Vagina (tissue), 2 donors: ENCODE measurements at regions not wholly inside any gene's neighbourhood (a gene's known extent, or its start where the extent isn't known, plus 50 kb on each side); places are given as distances from the start of the nearest gene placed in this dataset.

Experiments
- DNase-seq, 2 donors: peaks; one replicate each; pipeline ENCODE4 v3.0.0-alpha.2; 2017; ENCODE audit errors: extremely low spot score in 2 of 2
- H3K27ac ChIP-seq: fragments of 200-600 bp; sonication (generic); one replicate; pipeline ENCODE4 v1.5.1; 2019
- H3K27me3 ChIP-seq: fragments of 200-600 bp; sonication (generic); one replicate; pipeline ENCODE4 v1.5.1; 2019
- H3K36me3 ChIP-seq, 2 donors: fragments of 200-600 bp; sonication (generic); one replicate each; pipeline ENCODE4 v1.5.1; 2017 to 2019
- H3K4me1 ChIP-seq: fragments of 200-600 bp; sonication (generic); one replicate; pipeline ENCODE4 v1.5.1; 2019
- H3K4me3 ChIP-seq, 2 donors: fragments of 200-600 bp; sonication (generic); 1 replicate in 1 of 2; 2 replicates in 1 of 2; pipeline ENCODE4 v1.5.1; 2016 to 2019
- H3K9me3 ChIP-seq: fragments of 200-600 bp; sonication (generic); one replicate; pipeline ENCODE4 v1.5.1; 2019
- POLR2A ChIP-seq, 2 donors: fragments of 450-650 bp; IDR thresholded peaks; one replicate each; pipeline ENCODE4 v1.6.1; 2017; ENCODE audit warnings: antibody characterized with exemption in 2 of 2, mild to moderate bottlenecking in 2 of 2, moderate library complexity in 2 of 2
- POLR2AphosphoS5 ChIP-seq, 2 donors: sonication (generic); formaldehyde crosslinking; IDR thresholded peaks; one replicate each; pipeline ENCODE4 v1.9.0; 2017; ENCODE audit warnings: antibody characterized with exemption in 2 of 2, mild to moderate bottlenecking in 2 of 2, low read depth in 1 of 2; ENCODE audit not compliant: insufficient read depth in 1 of 2
- intact Hi-C: fragments of 100-400 bp; cut with DNase I; formaldehyde crosslinking; loops from one replicate; pipeline ENCODE4 v1.15.1; 2023
- TF ChIP-seq, protein P1 (sequence below), 3 experiments: fragments of 450-650 bp in 2 of 3; fragments of 200-600 bp in 1 of 3; sonication (generic) in 1 of 3; IDR thresholded peaks; one replicate each; pipeline ENCODE4 v1.5.1; 2017 to 2019; ENCODE audit warnings: antibody characterized with exemption in 3 of 3, mild to moderate bottlenecking in 2 of 3, moderate library complexity in 2 of 3

DNA sequence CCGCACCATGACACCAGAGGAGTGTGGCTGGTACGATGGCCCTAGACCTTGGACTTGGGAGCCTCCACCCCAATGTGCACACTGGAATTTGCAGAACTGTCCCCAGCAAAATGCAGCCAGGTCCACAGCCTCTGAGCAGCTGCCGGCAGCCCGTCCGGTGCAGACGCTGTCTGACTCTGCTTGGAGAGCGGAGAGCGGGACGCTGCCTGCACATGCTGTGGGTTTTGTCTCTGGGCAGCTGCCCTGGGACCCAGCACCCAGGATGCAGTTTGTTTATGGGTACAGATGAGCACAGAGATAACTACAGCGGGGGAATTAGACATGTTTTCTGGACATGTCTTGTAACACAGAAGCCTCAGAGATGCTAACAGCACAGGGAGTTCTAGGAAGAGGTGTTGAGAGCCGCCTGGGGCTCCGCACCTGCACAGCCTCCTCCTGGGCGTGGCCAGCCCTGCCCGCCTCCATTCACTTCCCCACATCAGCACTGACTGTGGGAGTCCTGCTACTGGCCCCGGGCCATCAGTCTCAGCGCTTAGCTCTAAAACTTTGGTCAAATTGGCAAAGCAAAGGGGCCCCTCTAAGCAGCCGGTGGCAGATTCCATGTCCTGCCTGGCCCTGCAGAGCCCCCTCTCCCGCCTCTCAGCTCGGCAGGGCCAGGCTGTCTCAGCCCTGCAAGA, 159.6 kb downstream of the IRX2 start:
- no peaks in the 10 kb centered on the region for H3K36me3 ChIP-seq
- no peak overlapping the region for H3K4me3 ChIP-seq
- H3K9me3 ChIP-seq: no peaks in the 10 kb centered on the region
- no peaks in the 10 kb centered on the region for H3K4me1 ChIP-seq
- no peak for DNase-seq
- H3K27ac ChIP-seq: no peak overlapping the region
- intact Hi-C loops: no loop called here
- TF ChIP-seq, protein P1, sequence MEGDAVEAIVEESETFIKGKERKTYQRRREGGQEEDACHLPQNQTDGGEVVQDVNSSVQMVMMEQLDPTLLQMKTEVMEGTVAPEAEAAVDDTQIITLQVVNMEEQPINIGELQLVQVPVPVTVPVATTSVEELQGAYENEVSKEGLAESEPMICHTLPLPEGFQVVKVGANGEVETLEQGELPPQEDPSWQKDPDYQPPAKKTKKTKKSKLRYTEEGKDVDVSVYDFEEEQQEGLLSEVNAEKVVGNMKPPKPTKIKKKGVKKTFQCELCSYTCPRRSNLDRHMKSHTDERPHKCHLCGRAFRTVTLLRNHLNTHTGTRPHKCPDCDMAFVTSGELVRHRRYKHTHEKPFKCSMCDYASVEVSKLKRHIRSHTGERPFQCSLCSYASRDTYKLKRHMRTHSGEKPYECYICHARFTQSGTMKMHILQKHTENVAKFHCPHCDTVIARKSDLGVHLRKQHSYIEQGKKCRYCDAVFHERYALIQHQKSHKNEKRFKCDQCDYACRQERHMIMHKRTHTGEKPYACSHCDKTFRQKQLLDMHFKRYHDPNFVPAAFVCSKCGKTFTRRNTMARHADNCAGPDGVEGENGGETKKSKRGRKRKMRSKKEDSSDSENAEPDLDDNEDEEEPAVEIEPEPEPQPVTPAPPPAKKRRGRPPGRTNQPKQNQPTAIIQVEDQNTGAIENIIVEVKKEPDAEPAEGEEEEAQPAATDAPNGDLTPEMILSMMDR (IDR thresholded peaks at IDR 0.05): no peak
- TF ChIP-seq POLR2A (IDR thresholded peaks at IDR 0.05) (no peak), POLR2AphosphoS5 (IDR thresholded peaks at IDR 0.05; ENCODE audit: insufficient read depth in 1 of 2, low read depth in 1 of 2) (no peak)
- no peaks in the 10 kb centered on the region for H3K27me3 ChIP-seq

DNA sequence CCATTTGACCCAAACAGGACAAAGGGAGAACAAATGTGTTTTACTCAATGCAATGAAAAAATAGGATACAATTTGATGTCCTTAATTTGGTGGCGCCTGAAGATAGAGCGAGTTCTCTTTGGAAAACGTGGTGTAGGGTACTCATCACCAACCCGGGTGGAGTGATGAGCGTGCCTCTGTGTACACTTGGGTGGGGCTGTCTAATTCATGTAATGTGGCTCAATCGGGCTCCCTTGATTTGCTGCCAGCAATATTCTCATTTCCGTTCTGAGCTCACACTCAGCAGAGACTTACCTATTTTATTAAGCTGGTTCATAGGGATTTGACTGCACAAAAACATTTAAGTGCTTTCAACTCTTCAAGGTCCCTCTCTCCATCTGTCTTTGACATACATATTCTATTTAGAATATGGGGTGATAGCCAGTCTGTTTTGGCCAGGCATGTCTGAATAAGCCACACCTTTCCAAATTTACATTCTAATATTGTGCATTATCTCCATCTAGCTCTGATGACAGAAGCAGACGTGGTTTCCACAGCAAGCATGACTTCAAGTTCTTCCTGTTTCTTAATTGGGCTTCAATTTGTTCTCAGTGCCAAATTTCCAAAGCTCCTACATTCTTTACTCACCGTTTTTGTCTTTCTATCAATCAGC, 162.5 kb downstream of the IRX2 start:
- Histone ChIP-seq H3K36me3 (no peaks in the 10 kb centered on the region), H3K27ac (no peak overlapping the region), H3K4me1 (no peaks in the 10 kb centered on the region), H3K27me3 (no peaks in the 10 kb centered on the region), H3K4me3 (no peak overlapping the region), H3K9me3 (no peaks in the 10 kb centered on the region)
- intact Hi-C loops: no loop called here
- no peak for TF ChIP-seq POLR2A (IDR thresholded peaks at IDR 0.05)
- TF ChIP-seq, protein P1 (IDR thresholded peaks at IDR 0.05): no peak
- DNase-seq: no peak

DNA sequence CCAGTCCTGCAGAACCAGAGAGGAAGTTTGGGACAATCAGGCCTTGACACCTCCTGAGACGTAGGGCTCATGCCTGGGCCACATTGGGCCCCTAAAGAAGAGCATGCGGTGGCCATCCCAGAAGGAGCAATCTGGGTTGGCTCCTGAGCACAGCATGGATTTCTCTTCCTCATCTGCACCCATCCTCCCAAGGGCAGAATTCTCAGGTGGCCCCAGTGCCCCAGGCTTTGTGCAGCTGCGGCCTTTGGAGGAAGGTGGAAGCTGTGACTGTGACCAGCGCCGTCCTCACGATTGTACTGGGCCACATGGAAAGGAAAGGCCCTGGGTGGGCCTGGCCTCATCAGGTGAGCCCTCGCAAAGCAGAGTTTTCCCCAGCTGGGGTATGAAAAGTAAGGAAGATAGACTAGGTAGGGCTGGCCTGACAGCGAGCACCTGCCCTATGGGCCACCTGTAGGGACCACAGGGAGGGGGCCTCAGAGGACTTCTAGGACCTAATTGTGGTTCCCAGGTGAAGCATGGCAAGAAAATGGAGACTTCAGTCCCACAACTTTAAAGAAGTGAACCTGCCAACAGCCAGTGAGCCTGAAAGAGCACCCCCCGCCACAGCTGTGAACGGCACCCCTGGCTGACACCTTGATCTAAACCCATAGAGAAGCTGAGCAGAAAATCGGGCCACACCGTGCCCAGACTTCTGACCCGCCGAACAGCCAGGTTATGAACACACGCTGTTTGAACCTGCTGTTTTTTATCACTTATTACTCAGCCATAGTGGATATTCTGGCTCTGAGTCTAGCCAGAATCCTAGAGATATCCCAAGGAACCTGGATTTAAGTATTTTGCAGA, 164.1 kb downstream of the IRX2 start:
- Histone ChIP-seq H3K36me3 (no peaks in the 10 kb centered on the region), H3K4me3 (no peak overlapping the region), H3K27me3 (no peaks in the 10 kb centered on the region), H3K4me1 (no peaks in the 10 kb centered on the region), H3K9me3 (no peaks in the 10 kb centered on the region), H3K27ac (no peak overlapping the region)
- TF ChIP-seq, protein P1 (IDR thresholded peaks at IDR 0.05): no peak
- TF ChIP-seq POLR2AphosphoS5 (IDR thresholded peaks at IDR 0.05; ENCODE audit: insufficient read depth in 1 of 2, low read depth in 1 of 2): no peak
- no peak for TF ChIP-seq POLR2A (IDR thresholded peaks at IDR 0.05)
- no peak for DNase-seq
- intact Hi-C loops: no loop called here

DNA sequence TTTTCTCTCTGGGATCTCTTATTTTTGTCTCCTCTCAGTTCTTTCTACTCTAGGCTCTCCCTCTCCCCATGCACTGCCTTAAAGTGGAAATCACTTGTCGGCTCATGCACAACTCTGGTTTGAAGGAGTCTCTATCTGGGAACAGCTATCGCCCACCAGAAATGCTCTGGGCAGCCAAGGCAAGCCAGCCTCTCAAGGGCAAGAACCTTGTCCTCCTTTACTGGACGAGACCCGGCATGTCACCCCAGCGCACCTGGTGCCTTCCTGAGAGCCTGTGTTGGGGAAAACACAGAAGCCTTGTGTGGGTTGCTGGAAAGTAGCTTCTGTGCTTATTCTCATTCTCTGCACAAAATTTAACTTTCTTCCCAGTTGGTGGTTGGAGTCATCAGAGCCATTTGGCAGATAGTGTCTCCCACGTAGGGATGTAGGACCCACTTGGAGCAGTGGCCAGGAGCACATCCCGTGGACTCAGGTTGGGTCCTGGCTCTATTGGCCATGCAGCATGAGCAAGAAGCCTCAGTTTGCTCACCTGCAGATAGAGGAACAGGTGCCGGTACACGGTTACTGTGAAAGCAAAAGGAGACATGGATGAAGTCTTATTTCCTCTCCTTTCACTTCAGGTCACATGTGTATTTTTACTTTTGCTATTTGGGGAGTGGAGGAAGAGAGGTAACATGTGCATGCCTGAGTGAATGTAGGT, 165.3 kb downstream of the IRX2 start:
- DNase-seq: no peak
- intact Hi-C loops: no loop called here
- Histone ChIP-seq H3K9me3 (no peaks in the 10 kb centered on the region), H3K27me3 (no peaks in the 10 kb centered on the region), H3K4me3 (no peak overlapping the region), H3K36me3 (no peaks in the 10 kb centered on the region), H3K4me1 (no peaks in the 10 kb centered on the region), H3K27ac (no peak overlapping the region)
- TF ChIP-seq POLR2AphosphoS5 (IDR thresholded peaks at IDR 0.05; ENCODE audit: insufficient read depth in 1 of 2, low read depth in 1 of 2) (no peak), POLR2A (IDR thresholded peaks at IDR 0.05) (no peak)
- TF ChIP-seq, protein P1 (IDR thresholded peaks at IDR 0.05): no peak
